Lower leg skin (tissue), 3 donors: ENCODE measurements at regions not wholly inside any gene's neighbourhood (a gene's known extent, or its start where the extent isn't known, plus 50 kb on each side); places are given as distances from the start of the nearest gene placed in this dataset.

Experiments
- POLR2A ChIP-seq, 2 donors: fragments of 450-650 bp; IDR thresholded peaks; one replicate each; pipeline ENCODE4 v1.6.1; 2016 to 2017; ENCODE audit warnings: antibody characterized with exemption in 2 of 2, mild to moderate bottlenecking in 1 of 2, moderate library complexity in 1 of 2
- TF ChIP-seq, protein P1 (sequence below), 3 donors: fragments of 450-650 bp; IDR thresholded peaks; one replicate each; pipeline ENCODE4 v1.5.1; 2016; ENCODE audit warnings: antibody characterized with exemption in 3 of 3, mild to moderate bottlenecking in 3 of 3, moderate library complexity in 2 of 3

DNA sequence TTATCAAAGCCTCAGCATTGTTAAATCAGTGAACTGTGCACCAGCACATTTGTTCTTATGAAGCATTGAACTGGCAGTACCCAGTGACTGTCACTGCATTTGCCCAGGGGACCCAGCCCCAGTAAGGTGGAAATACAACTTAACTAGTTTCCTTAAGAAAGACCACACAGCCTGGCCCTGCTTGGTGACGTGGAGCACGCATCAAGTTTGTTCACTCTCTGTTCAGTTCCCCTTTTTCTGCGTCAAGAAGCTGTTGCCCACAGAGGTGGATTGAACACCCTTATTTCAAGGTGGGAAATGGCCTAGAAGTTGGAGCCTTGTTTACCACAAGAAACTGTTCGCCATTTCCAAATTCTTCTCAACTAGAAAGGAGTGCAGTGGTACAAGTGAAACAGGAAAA, 69.9 kb upstream of the AGBL1 start:
- TF ChIP-seq, protein P1, sequence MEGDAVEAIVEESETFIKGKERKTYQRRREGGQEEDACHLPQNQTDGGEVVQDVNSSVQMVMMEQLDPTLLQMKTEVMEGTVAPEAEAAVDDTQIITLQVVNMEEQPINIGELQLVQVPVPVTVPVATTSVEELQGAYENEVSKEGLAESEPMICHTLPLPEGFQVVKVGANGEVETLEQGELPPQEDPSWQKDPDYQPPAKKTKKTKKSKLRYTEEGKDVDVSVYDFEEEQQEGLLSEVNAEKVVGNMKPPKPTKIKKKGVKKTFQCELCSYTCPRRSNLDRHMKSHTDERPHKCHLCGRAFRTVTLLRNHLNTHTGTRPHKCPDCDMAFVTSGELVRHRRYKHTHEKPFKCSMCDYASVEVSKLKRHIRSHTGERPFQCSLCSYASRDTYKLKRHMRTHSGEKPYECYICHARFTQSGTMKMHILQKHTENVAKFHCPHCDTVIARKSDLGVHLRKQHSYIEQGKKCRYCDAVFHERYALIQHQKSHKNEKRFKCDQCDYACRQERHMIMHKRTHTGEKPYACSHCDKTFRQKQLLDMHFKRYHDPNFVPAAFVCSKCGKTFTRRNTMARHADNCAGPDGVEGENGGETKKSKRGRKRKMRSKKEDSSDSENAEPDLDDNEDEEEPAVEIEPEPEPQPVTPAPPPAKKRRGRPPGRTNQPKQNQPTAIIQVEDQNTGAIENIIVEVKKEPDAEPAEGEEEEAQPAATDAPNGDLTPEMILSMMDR (IDR thresholded peaks at IDR 0.05) = no peak
- no peak for TF ChIP-seq POLR2A (IDR thresholded peaks at IDR 0.05)
